ENCODE measurements at regions not wholly inside any gene's neighbourhood (a gene's known extent, or its start where the extent isn't known, plus 50 kb on each side); places are given as distances from the start of the nearest gene placed in this dataset.

DNA sequence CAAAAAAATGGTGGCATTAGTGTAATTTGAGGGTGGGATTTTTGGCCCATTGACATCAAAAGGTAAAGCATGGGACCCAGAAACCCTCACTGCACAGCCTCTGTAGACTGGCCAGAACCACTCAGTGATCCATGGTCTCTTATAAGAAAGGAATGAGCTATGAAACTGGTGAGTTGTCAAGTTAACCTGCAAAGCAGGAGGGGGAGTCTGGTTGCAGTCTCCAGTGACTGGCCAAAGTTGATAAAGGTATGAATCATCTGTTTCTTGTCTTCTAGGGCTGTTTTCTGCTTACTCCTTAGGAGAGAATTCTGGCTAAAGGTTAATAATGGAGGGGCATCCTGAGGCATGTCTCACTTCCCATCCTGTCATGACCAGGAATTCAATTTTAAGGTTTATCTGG is 325.2 kb downstream of the TLR4 start:
- Mint-ChIP-seq H3K9me3 (no peaks in the 10 kb centered on the region), H3K36me3 (ENCODE audit: low read depth) (no peaks in the 10 kb centered on the region), H3K4me1 (ENCODE audit: low read depth) (no peaks in the 10 kb centered on the region), H3K27ac (no peak overlapping the region), H3K27me3 (ENCODE audit: low read depth) (no peaks in the 10 kb centered on the region), H3K4me3 (ENCODE audit: low read depth) (no peak overlapping the region)
- DNase-seq (ENCODE audit: low spot score): no peak
- intact Hi-C loops (cut with micrococcal nuclease): no loop called here

DNA sequence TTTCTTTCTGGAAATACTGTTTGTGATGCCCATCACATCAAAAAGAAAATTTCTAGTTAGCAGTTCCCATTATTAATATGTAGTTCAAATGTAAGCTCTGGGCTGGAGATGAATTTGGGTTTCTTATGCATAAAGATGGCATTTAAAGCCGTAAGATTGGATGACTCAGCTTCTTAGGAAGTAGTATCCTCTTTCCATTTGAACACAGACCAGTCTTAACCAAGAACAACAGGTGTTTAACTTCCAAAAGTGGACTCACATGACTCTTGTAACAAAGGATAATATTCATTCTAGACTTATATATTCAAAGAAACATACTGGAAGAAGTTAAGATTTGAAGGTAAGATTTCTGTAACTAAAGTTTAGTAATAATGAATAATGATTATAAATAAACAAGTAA is 330.5 kb downstream of the TLR4 start:
- Mint-ChIP-seq H3K36me3 (ENCODE audit: low read depth) (no peaks in the 10 kb centered on the region), H3K4me3 (ENCODE audit: low read depth) (no peak overlapping the region), H3K9me3 (peaks cover 4% of the 10 kb centered on the region), H3K27me3 (ENCODE audit: low read depth) (no peaks in the 10 kb centered on the region), H3K4me1 (ENCODE audit: low read depth) (no peaks in the 10 kb centered on the region), H3K27ac (no peak overlapping the region)
- DNase-seq (ENCODE audit: low spot score): no peak
- intact Hi-C loops (cut with micrococcal nuclease): no loop called here

GRCh38 chr9:118038713-118039112 is 334.5 kb downstream of the TLR4 start:
- Mint-ChIP-seq H3K4me3 (ENCODE audit: low read depth) (no peak overlapping the region), H3K27ac (no peak overlapping the region), H3K27me3 (ENCODE audit: low read depth) (no peaks in the 10 kb centered on the region), H3K9me3 (peaks cover 4% of the 10 kb centered on the region), H3K4me1 (ENCODE audit: low read depth) (no peaks in the 10 kb centered on the region), H3K36me3 (ENCODE audit: low read depth) (no peaks in the 10 kb centered on the region)
- intact Hi-C loops (cut with micrococcal nuclease): no loop called here
- DNase-seq (ENCODE audit: low spot score): no peak

- H3K4me1 Mint-ChIP-seq (ENCODE audit: low read depth): no peaks in the 10 kb centered on the region
- intact Hi-C loops (cut with micrococcal nuclease): no loop called here
- H3K36me3 Mint-ChIP-seq (ENCODE audit: low read depth): no peaks in the 10 kb centered on the region
- no peaks in the 10 kb centered on the region for H3K9me3 Mint-ChIP-seq
- no peaks in the 10 kb centered on the region for H3K27me3 Mint-ChIP-seq (ENCODE audit: low read depth)
- no peak overlapping the region for H3K4me3 Mint-ChIP-seq (ENCODE audit: low read depth)
- no peak overlapping the region for H3K27ac Mint-ChIP-seq
- DNase-seq (ENCODE audit: low spot score): no peak
Observed at GRCh38 chr9:118058227-118058626, 354.0 kb downstream of the TLR4 start.

GRCh38 chr9:118059484-118060278 is 355.5 kb downstream of the TLR4 start:
- Mint-ChIP-seq H3K27me3 (ENCODE audit: low read depth) (no peaks in the 10 kb centered on the region), H3K9me3 (no peaks in the 10 kb centered on the region), H3K27ac (no peak overlapping the region), H3K4me3 (ENCODE audit: low read depth) (no peak overlapping the region), H3K36me3 (ENCODE audit: low read depth) (no peaks in the 10 kb centered on the region), H3K4me1 (ENCODE audit: low read depth) (no peaks in the 10 kb centered on the region)
- DNase-seq (ENCODE audit: low spot score): no peak
- intact Hi-C loops (cut with micrococcal nuclease): no loop called here

GRCh38 chr9:118083161-118083560 is 379.0 kb downstream of the TLR4 start:
- no peaks in the 10 kb centered on the region for H3K4me1 Mint-ChIP-seq (ENCODE audit: low read depth)
- H3K9me3 Mint-ChIP-seq: no peaks in the 10 kb centered on the region
- no peak for DNase-seq (ENCODE audit: low spot score)
- no peak overlapping the region for H3K27ac Mint-ChIP-seq
- H3K36me3 Mint-ChIP-seq (ENCODE audit: low read depth): no peaks in the 10 kb centered on the region
- intact Hi-C loops (cut with micrococcal nuclease): no loop called here
- no peak overlapping the region for H3K4me3 Mint-ChIP-seq (ENCODE audit: low read depth)
- no peaks in the 10 kb centered on the region for H3K27me3 Mint-ChIP-seq (ENCODE audit: low read depth)

DNA sequence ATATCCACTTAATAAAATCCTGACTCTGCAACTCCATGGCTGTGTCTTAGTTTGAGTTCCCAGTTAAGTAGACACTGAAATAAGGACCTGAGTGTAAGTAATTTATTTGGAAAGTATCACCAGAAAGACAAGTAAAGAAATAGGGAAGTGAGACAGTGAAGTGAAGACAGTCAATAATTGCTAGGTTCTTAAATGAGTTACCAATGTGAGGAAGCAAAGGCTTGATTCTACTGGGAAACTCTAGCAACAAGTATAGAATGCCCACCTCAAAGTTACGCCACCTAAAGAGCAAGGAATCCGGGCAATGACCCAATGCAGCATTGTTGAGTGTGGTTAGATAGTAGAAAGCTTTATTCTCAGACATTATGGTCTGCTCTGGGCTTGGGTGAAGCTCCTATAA is 383.9 kb downstream of the TLR4 start:
- H3K27me3 Mint-ChIP-seq (ENCODE audit: low read depth): no peaks in the 10 kb centered on the region
- no peak overlapping the region for H3K27ac Mint-ChIP-seq
- H3K36me3 Mint-ChIP-seq (ENCODE audit: low read depth): no peaks in the 10 kb centered on the region
- H3K9me3 Mint-ChIP-seq: no peaks in the 10 kb centered on the region
- DNase-seq (ENCODE audit: low spot score): no peak
- intact Hi-C loops (cut with micrococcal nuclease): no loop called here
- H3K4me1 Mint-ChIP-seq (ENCODE audit: low read depth): no peaks in the 10 kb centered on the region
- H3K4me3 Mint-ChIP-seq (ENCODE audit: low read depth): no peak overlapping the region

DNA sequence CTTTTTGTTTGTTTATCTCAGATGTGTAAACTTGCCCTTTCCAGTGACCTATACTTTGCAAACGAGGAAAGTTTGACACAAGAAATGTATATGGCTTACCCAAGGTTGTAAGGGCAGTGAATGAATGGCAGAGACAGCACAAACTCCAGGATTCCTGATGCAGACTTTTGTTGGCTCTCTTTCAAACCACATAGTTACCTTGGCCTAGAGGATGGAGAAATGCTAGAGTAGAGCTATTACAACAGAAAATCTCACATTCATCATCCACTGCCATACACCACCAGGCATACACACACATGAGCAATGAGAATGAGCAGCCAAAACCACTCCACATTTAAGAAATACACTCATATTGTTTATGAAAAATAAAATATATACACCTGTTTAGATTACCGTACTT is 387.0 kb downstream of the TLR4 start:
- H3K4me3 Mint-ChIP-seq (ENCODE audit: low read depth): no peak overlapping the region
- intact Hi-C loops (cut with micrococcal nuclease): no loop called here
- DNase-seq (ENCODE audit: low spot score): no peak
- no peaks in the 10 kb centered on the region for H3K36me3 Mint-ChIP-seq (ENCODE audit: low read depth)
- H3K27ac Mint-ChIP-seq: no peak overlapping the region
- H3K27me3 Mint-ChIP-seq (ENCODE audit: low read depth): no peaks in the 10 kb centered on the region
- H3K4me1 Mint-ChIP-seq (ENCODE audit: low read depth): no peaks in the 10 kb centered on the region
- no peaks in the 10 kb centered on the region for H3K9me3 Mint-ChIP-seq

DNA sequence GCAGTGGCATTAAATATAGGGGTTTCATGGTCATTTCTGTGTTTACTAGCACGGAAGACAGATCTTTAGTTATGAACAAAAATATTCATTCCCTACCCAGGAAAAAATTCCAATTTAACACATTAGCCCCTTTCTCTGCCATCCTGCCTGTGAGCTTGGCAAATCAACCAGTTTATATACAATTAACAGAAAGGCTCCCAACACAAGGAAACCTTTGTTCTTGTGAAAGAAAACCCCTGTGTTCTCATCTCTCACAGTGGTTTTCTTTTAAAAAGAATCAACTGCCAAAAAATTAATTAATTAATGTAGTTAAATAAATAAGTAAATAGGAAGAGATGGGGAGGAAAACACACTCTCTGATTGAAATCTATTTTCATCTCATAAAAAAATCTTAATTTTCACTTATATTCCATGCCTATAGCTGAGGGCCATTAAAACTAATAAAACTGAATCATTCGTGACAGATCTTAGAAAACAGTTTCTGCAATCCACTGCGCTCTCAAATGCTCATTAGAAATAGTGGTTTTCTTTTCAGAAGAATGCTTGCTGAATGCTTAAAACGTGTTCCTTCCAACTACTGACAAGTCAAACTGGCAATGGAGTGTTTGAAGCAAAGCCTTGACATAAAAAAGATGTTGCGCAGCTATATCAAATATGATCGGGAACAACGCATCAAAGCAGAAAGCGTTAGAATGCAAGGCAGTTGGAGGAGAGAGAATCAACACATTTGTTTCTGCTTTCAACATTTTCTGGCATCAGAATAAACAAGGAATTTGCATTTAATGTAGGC is 387.7 kb downstream of the TLR4 start:
- Mint-ChIP-seq H3K27ac (no peak overlapping the region), H3K4me3 (ENCODE audit: low read depth) (no peak overlapping the region), H3K36me3 (ENCODE audit: low read depth) (no peaks in the 10 kb centered on the region), H3K4me1 (ENCODE audit: low read depth) (no peaks in the 10 kb centered on the region), H3K9me3 (no peaks in the 10 kb centered on the region), H3K27me3 (ENCODE audit: low read depth) (no peaks in the 10 kb centered on the region)
- DNase-seq (ENCODE audit: low spot score): no peak
- intact Hi-C loops (cut with micrococcal nuclease): no loop called here

DNA sequence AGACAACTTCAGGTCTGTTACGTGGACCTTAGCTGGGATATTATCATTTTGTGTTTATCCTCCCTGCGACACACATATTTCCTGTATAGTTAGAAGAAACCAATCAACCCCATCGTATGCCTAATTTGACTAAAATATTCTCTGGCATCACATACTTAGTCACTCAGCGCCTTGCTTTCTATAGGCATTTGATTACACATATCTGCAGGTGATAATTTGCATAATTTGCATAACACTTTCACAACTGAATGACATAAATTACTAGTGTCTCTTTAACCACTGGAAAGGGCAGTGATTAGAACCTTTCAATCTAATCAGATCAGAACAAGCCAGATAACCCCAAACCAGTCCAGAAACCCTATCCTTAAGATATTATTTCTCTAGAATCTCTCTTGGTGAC is 390.2 kb downstream of the TLR4 start:
- Mint-ChIP-seq H3K4me3 (ENCODE audit: low read depth) (no peak overlapping the region), H3K9me3 (no peaks in the 10 kb centered on the region), H3K27me3 (ENCODE audit: low read depth) (no peaks in the 10 kb centered on the region), H3K27ac (no peak overlapping the region), H3K4me1 (ENCODE audit: low read depth) (no peaks in the 10 kb centered on the region), H3K36me3 (ENCODE audit: low read depth) (no peaks in the 10 kb centered on the region)
- intact Hi-C loops (cut with micrococcal nuclease): no loop called here
- DNase-seq (ENCODE audit: low spot score): no peak

- H3K9me3 Mint-ChIP-seq: no peaks in the 10 kb centered on the region
- H3K27me3 Mint-ChIP-seq (ENCODE audit: low read depth): no peaks in the 10 kb centered on the region
- no peak for DNase-seq (ENCODE audit: low spot score)
- intact Hi-C loops (cut with micrococcal nuclease): no loop called here
- no peaks in the 10 kb centered on the region for H3K4me1 Mint-ChIP-seq (ENCODE audit: low read depth)
- no peaks in the 10 kb centered on the region for H3K36me3 Mint-ChIP-seq (ENCODE audit: low read depth)
- H3K27ac Mint-ChIP-seq: no peak overlapping the region
- no peak overlapping the region for H3K4me3 Mint-ChIP-seq (ENCODE audit: low read depth)
Observed at GRCh38 chr9:118100529-118101419, 396.6 kb downstream of the TLR4 start.

- Mint-ChIP-seq H3K9me3 (no peaks in the 10 kb centered on the region), H3K4me3 (ENCODE audit: low read depth) (no peak overlapping the region), H3K4me1 (ENCODE audit: low read depth) (no peaks in the 10 kb centered on the region), H3K27me3 (ENCODE audit: low read depth) (no peaks in the 10 kb centered on the region), H3K36me3 (ENCODE audit: low read depth) (no peaks in the 10 kb centered on the region), H3K27ac (no peak overlapping the region)
- intact Hi-C loops (cut with micrococcal nuclease): no loop called here
- no peak for DNase-seq (ENCODE audit: low spot score)
Observed at GRCh38 chr9:118104363-118104762, 400.2 kb downstream of the TLR4 start.

DNA sequence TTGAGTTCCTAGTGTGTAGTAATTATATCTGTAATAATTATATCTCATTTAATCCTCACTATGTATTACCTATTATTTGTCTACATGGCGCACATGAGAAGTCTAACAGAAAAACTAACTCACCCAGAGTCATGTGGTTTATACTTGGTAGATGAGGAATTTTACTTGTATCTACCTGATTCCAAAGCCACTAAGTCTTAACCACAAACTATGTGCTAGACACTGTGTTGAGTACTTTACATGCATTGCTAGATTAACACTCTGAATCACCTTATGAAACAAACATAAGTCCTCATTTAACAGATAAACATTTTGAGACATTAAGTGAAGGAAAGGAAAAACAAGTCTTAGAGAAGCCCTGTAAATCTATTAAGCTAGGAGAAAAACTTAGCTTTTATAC is 404.8 kb downstream of the TLR4 start:
- H3K27ac Mint-ChIP-seq: no peak overlapping the region
- H3K4me1 Mint-ChIP-seq (ENCODE audit: low read depth): no peaks in the 10 kb centered on the region
- no peak for DNase-seq (ENCODE audit: low spot score)
- no peaks in the 10 kb centered on the region for H3K36me3 Mint-ChIP-seq (ENCODE audit: low read depth)
- H3K9me3 Mint-ChIP-seq: no peaks in the 10 kb centered on the region
- no peaks in the 10 kb centered on the region for H3K27me3 Mint-ChIP-seq (ENCODE audit: low read depth)
- no peak overlapping the region for H3K4me3 Mint-ChIP-seq (ENCODE audit: low read depth)
- intact Hi-C loops (cut with micrococcal nuclease): no loop called here
